Breast epithelium (tissue), 4 donors: ENCODE measurements at regions not wholly inside any gene's neighbourhood (a gene's known extent, or its start where the extent isn't known, plus 50 kb on each side); places are given as distances from the start of the nearest gene placed in this dataset.

Experiments used
- DNase-seq, 2 donors: peaks; one replicate each; pipeline ENCODE4 v3.0.0-alpha.2; 2019; ENCODE audit warnings: low spot score in 2 of 2
- H3K27ac ChIP-seq, 2 donors: fragments of 200-600 bp; sonication (generic) in 1 of 2; one replicate each; pipeline ENCODE4 v1.5.1; 2016 to 2019; ENCODE audit warnings: mild to moderate bottlenecking in 1 of 2
- H3K27me3 ChIP-seq, 2 donors: fragments of 200-600 bp; sonication (generic) in 1 of 2; one replicate each; pipeline versions ENCODE4 v1.5.1 to v1.6.0; 2017 to 2019; ENCODE audit warnings: control low read depth in 1 of 2, mild to moderate bottlenecking in 1 of 2
- H3K36me3 ChIP-seq: fragments of 200-600 bp; one replicate; pipeline ENCODE4 v1.5.1; 2019
- H3K4me1 ChIP-seq, 2 donors: fragments of 200-600 bp; sonication (generic); one replicate each; pipeline ENCODE4 v1.5.1; 2016 to 2019; ENCODE audit warnings: control low read depth in 1 of 2
- H3K4me3 ChIP-seq, 3 donors: fragments of 200-600 bp; sonication (generic); 1 replicate in 2 of 3; 2 replicates in 1 of 3; pipeline ENCODE4 v1.5.1; 2016 to 2019; ENCODE audit warnings: mild to moderate bottlenecking in 3 of 3, moderate library complexity in 2 of 3
- H3K9me3 ChIP-seq, 2 donors: fragments of 200-600 bp; sonication (generic) in 1 of 2; one replicate each; pipeline ENCODE4 v1.5.1; 2016 to 2019; ENCODE audit warnings: control low read depth in 1 of 2
- POLR2A ChIP-seq: fragments of 450-650 bp; IDR thresholded peaks from one replicate; pipeline ENCODE4 v1.6.1; 2016; ENCODE audit warnings: antibody characterized with exemption, mild to moderate bottlenecking, moderate library complexity
- POLR2AphosphoS5 ChIP-seq, 3 donors: sonication (generic); formaldehyde crosslinking; IDR thresholded peaks; one replicate each; pipeline ENCODE4 v1.6.1; 2017; ENCODE audit warnings: antibody characterized with exemption in 3 of 3
- intact Hi-C: fragments of 100-400 bp; cut with DNase I; formaldehyde crosslinking; loops from one replicate; pipeline ENCODE4 v1.15.1; 2023; ENCODE audit warnings: low total_unique reads
- TF ChIP-seq, protein P1 (sequence below), 3 donors: fragments of 450-650 bp; IDR thresholded peaks; one replicate each; pipeline ENCODE4 v1.5.1; 2016 to 2017; ENCODE audit warnings: antibody characterized with exemption in 3 of 3, mild to moderate bottlenecking in 3 of 3, moderate library complexity in 3 of 3

GRCh38 chr6:77249560-77249959, 213.7 kb downstream of the HTR1B start:
- Histone ChIP-seq H3K36me3 (no peaks in the 10 kb centered on the region), H3K27ac (no peak overlapping the region), H3K27me3 (no peaks in the 10 kb centered on the region), H3K4me1 (no peaks in the 10 kb centered on the region), H3K4me3 (no peak overlapping the region), H3K9me3 (no peaks in the 10 kb centered on the region)
- intact Hi-C loops = no loop called here
- DNase-seq = no peak
- TF ChIP-seq POLR2A (no peak), POLR2AphosphoS5 (IDR thresholded peaks at IDR 0.05) (no peak)
- TF ChIP-seq, protein P1, sequence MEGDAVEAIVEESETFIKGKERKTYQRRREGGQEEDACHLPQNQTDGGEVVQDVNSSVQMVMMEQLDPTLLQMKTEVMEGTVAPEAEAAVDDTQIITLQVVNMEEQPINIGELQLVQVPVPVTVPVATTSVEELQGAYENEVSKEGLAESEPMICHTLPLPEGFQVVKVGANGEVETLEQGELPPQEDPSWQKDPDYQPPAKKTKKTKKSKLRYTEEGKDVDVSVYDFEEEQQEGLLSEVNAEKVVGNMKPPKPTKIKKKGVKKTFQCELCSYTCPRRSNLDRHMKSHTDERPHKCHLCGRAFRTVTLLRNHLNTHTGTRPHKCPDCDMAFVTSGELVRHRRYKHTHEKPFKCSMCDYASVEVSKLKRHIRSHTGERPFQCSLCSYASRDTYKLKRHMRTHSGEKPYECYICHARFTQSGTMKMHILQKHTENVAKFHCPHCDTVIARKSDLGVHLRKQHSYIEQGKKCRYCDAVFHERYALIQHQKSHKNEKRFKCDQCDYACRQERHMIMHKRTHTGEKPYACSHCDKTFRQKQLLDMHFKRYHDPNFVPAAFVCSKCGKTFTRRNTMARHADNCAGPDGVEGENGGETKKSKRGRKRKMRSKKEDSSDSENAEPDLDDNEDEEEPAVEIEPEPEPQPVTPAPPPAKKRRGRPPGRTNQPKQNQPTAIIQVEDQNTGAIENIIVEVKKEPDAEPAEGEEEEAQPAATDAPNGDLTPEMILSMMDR (IDR thresholded peaks at IDR 0.05) = no peak

DNA sequence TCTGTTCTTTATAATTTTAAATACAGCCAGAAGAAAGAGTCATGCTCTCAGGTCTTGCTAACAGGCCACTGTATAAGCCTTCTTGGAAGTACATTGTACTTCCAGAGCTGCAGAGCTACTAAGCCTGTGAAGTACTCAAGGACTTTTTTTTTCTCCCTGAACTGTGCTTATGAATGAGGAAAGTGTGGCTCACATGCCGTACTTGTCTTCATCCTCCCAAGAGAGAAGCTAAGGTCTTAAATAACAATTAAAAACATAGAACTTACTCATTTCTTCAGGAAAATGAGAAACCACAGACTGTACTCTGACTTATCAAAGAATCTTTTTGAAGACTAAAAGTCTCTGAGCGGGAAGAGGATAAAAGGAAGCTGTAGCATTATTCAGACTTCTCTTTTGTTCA, 218.3 kb downstream of the HTR1B start:
- no peaks in the 10 kb centered on the region for H3K9me3 ChIP-seq
- H3K36me3 ChIP-seq = no peaks in the 10 kb centered on the region
- H3K27ac ChIP-seq = no peak overlapping the region
- DNase-seq = no peak
- no peak overlapping the region for H3K4me3 ChIP-seq
- H3K27me3 ChIP-seq = no peaks in the 10 kb centered on the region
- intact Hi-C loops = no loop called here
- no peaks in the 10 kb centered on the region for H3K4me1 ChIP-seq
- no peak for TF ChIP-seq POLR2A

- Histone ChIP-seq H3K27ac (no peak overlapping the region), H3K27me3 (no peaks in the 10 kb centered on the region), H3K4me3 (no peak overlapping the region), H3K9me3 (no peaks in the 10 kb centered on the region), H3K36me3 (no peaks in the 10 kb centered on the region), H3K4me1 (no peaks in the 10 kb centered on the region)
- no peak for DNase-seq
- intact Hi-C loops = no loop called here
- TF ChIP-seq, protein P1 (IDR thresholded peaks at IDR 0.05) = no peak
- no peak for TF ChIP-seq POLR2A
- TF ChIP-seq POLR2AphosphoS5 (IDR thresholded peaks at IDR 0.05) = no peak
These were observed 231.6 kb downstream of the HTR1B start for GRCh38 chr6:77231438-77232305.

GRCh38 chr6:77228279-77228678, 235.0 kb downstream of the HTR1B start:
- no peak for DNase-seq
- no peak for TF ChIP-seq POLR2A
- no peak for TF ChIP-seq POLR2AphosphoS5 (IDR thresholded peaks at IDR 0.05)
- TF ChIP-seq, protein P1 (IDR thresholded peaks at IDR 0.05) = no peak
- intact Hi-C loops = no loop called here
- Histone ChIP-seq H3K4me3 (no peak overlapping the region), H3K27me3 (no peaks in the 10 kb centered on the region), H3K4me1 (no peaks in the 10 kb centered on the region), H3K36me3 (no peaks in the 10 kb centered on the region), H3K9me3 (no peaks in the 10 kb centered on the region), H3K27ac (no peak overlapping the region)

- intact Hi-C loops = no loop called here
- no peak for TF ChIP-seq POLR2A
- no peak for TF ChIP-seq POLR2AphosphoS5 (IDR thresholded peaks at IDR 0.05)
- TF ChIP-seq, protein P1 (IDR thresholded peaks at IDR 0.05) = no peak
- H3K27ac ChIP-seq = no peak overlapping the region
- H3K4me1 ChIP-seq = no peaks in the 10 kb centered on the region
- H3K4me3 ChIP-seq = no peak overlapping the region
- H3K36me3 ChIP-seq = no peaks in the 10 kb centered on the region
- H3K9me3 ChIP-seq = peaks cover 7 to 10% of the 10 kb centered on the region in 2 donors
- no peaks in the 10 kb centered on the region for H3K27me3 ChIP-seq
- no peak for DNase-seq
These were observed 245.4 kb downstream of the HTR1B start for GRCh38 chr6:77217896-77218295.
